ENCODE measurements at regions not wholly inside any gene's neighbourhood (a gene's known extent, or its start where the extent isn't known, plus 50 kb on each side); places are given as distances from the start of the nearest gene placed in this dataset.

DNA sequence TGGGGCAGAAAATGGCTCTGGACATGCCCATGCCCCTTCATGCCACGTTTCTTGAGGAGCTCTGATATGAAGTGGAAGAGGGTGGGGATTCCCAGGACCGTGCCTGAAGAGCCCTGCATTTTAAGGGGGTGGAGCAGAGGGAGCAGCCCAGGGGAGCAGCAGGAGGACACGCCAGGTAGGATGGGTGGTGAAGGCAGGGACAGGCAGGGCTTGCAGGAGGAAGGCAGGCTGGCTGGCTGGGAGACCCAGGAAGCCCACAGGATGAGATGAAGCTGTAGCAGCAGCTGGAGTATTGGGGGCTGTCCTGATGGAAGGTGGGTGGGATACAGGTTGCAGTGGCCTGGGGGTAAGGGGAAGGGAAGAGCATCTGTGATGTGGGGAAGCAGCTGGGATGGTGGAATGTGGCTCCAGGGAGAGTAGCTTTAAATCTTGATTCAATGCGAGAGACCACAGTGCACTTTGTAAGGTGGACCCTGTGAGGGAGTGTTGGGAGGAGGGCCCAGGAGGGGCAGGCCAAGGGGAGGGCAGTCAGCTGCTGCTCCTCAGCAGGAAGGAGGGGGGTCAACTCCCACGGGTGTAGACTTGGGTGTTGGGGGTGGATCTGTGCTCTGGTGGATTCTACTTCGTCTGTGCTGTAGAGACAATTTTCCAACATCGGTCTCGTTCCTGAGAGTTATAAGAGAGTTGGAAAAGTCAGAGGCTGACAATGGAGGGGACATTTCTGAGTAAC lies 242.6 kb upstream of the IRX4 start:
- no peak for DNase-seq

DNA sequence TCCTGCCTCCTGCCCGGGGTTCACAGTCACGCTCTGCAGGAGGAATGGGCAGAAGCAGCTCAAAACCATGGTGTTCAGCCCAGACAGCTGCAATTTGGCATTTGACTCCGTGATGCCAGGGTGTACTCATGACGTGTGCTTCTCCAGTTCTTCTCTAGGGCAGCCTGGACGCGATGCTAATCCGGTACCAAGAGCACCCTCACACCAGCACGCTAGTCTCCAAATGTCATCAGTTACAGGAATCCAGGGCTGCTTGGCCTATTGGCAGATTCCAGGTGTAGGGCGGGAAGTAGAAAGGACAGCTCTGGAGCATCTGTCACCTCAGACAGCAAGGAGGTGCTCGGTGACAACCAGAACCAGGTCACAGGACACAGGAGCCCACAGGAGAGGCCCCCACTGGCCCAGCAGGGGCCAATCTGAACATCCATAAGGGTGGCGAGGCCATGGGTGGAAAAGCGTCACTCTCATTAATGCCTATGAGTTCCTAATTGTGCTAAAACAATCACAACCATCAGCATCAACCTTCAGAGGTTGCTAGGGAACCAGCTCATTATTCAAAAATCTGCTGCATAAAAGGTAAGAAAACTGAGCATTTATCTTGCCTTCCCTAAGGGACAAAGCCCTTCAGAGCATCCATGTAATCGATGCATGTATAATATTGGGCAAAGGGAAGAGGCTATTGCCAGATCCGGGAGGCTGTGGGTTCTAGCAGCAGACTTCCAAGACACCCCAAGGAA lies 241.9 kb upstream of the IRX4 start:
- DNase-seq, result no peak

DNA sequence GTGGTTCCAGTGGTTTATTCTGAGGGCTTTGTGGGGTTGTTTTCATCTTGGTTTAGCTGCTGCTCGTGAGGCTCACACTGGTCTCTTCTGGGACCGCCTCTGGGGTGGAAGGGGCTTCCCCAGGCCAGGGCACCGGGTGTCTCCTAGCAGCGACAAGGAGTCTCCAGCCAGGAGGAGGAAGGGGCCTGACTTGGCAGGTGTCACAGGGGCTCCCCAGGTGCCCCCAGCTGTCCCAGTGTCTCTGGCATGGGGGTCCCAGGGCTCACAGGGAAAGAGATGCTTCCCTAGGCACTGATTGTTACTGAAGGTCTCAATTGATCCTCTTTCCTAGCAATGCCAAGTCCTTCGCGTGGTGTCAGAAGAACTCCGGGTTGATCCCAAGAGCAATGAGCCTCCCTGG lies 241.1 kb upstream of the IRX4 start:
- DNase-seq, result no peak

DNA sequence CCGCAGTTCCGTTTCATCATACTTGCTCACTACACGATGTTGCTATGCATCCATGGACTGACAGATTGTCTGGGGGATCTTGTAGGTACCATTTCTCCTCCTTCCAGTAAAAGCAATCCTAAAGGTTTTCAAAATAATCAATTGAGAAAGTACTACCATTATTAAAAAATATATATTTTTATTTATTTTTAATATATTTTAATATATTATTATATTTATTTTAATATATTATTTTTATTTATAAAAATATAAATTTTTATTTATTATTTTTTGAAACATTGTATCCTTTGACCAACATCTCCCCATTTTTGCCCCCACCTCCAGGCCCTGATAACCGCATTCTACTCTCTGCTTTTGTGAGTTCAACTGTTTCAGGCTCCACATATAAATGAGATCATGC lies 237.6 kb upstream of the IRX4 start:
- no peak for DNase-seq

DNA sequence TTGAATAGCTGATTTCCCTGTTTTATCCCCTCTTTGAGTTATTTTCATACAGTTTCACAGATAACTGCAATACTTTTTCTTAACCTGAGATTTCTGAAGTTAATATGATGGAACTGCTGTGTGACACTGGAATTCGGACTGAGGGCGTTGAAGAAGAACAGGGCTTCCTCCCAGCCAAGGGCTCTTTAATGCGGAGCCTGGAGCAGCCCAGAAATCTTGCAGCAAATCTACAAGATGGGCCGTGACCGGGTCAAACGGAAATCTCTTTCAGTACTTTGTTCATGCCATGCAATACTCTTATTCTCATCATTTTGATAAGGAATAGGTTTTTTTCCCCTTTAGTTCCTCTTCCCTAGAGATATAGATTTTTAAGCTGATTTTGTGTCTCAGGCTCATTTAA lies 236.8 kb upstream of the IRX4 start:
- no peak for DNase-seq

DNA sequence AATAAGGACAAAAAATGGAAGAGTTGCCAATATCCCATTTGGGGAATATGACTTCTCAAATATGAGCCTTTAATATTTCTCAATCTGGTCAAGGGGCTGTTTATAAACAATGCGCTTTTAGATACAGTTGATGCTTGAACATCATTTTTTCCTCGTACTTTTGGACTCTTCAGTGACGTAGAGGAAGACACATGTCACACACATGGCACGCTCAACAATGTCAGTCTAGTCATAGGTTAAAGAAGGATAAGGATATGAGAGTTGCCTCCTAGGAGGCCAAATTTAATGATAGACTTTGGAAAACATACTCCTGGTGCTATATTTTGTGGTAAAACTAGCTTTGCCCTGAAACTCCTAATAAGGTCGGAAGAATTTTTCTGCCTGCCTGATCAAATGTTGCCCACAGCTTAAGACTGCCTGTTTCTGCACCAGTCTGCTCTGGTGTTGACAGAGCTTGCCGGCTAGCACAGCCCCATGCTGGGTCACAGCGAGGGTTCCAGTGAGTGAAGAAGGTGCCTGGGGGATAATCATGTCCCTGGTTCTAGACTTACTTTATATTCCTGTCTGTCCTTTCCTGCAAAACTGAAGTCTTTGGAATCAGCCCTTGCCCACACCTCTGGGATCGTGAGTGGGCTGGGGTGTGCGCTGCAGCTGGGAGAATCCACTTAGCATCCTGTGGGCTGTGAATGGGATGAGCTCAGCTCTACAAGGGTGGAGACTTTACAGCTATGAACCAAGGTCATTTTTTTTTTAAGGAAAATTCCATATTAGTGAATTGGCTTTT lies 230.8 kb upstream of the IRX4 start:
- DNase-seq, result no peak

DNA sequence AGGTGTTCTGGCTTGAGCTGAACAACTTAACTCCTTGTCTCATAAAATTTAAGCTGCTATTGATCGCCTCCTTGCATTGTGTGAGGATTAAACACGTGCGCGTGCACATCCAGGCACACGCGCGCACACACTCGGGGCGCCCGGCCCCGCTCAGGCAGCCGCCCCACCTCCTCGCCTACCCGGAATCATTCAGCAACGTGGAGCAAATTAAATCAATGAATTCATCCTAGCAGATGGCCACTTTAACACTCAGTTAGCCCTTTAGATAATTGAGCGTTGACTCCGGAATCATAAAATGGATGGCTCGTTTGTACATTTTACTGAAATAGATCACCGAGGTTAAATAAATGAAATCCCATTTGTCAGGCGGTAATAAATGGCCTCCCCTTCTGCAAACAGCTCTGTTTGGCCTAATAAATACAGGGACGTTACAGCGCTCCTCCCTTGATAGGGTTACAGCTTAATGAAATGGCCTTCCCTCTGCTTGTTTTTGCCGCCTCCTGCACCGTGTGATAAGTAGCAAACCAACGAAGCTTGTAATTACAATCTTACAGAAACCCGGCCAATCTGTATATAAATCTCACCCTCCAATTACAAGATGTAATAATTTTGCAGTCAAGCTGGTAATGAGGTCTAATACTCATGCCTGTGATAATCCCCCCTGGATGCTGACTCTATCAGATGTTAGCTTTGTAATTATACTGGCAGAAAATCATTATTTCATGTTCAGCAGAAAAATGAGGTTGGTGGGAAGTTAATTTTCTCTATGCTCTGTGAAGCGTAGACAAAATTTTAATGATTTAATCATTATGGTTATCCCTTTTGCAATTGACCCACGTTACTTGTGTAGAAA lies 229.7 kb upstream of the IRX4 start:
- DNase-seq, result peak; percentile 41

DNA sequence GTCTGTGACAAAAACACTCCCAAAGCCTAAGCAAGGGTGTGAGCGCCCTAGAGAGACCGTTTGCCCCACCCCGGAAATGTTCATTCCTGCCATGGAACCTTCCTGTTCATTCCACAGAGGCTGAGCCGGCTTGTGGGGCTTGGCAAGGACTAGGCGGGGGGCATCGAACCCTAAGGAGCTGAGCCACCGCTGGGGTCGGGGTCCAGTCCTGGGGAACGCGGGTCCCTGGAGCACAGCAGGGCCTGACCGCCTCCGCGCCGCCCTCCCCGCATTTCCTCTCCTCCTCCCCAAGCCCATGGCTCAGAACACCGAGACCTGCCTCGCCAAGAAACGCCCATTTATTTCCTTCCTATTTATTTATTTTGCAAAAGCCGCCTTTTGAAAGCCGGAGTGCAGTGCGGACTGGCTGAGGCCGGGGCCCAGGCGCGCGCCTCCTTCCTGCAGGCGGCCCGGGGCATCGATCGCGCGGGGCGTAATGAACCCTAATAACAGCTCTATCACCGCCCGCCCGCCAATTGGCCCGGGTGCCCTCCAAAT lies 228.9 kb upstream of the IRX4 start:
- DNase-seq, result no peak

DNA sequence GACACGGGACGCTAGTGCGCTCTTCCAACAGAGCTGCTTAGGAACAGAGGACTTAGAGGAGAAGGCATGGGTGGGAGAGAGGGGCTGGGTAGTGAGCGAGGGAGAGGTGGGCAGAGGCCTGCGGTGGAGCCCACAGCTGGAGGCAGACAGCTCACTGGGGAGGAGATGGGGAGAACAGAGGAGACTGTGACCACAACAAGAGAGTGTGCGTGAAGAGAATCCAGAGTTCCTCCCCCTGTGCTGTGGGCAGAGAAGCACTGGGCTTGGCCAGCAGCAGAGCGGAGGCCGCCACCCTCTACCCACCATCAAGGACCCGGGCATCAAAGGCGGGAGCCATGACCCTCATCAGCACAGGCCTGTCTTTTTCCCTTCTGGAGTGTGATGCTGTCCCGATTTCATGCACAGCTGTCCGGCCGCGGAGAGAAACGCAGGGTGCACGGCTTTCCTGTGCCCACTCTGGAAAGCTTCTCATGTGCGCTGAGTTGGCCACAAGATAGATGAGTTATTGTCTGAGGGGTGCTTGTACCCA lies 228.3 kb upstream of the IRX4 start:
- DNase-seq, result no peak

DNA sequence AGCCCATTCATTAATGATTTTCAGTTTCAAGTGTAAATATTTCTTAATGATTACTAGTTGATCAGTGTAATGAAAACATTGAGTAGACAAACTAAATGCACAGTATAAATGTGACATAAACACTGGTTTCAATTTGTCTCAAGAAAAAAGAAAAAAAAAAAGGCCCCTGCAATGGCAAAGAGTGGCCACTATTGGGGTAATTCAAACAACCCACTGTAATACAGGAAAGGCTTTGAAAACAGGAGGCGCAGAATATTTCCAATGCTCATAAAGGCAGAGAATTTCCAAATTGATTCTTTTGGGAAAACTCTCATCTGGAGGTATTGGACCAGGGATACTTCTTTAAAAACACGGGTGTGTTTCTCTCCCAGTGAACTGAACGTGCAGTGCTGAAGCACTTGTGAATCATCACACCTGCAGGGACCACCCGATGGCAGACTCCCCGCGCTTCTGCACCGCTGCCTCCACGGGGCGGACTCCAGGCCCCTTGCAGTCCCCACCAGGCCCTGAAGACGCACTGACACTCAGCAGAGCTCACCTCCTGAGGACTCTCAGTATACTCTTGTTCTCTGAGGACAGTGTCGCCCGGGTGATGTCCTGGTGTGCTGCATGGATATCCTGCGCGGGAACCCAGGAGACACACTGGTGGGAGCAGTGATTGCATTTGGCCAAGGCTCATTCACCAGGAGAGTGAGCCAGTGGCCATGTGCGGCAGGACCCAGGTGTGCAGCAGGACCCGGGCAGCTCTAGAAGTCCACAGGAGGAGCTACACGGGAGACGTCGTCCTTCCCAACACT lies 227.6 kb upstream of the IRX4 start:
- no peak for DNase-seq

DNA sequence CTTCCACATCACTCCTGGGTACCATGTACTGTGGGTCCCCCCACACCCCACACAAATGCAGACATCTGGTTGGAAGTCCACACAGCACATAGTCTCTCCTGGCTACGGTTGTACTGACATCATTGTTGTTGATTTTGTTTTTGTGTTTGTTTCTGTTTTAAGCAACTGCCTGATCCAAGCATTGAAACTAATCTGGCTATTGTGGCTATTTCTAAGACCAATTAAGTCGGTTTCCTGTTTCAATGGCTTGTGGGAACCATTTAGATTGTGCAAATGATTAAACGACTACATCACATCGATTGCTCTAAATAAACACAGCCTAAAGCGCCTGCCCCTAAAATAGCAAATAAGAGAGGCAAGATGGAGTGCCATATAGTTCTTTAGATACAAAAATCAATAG lies 226.8 kb upstream of the IRX4 start:
- no peak for DNase-seq

DNA sequence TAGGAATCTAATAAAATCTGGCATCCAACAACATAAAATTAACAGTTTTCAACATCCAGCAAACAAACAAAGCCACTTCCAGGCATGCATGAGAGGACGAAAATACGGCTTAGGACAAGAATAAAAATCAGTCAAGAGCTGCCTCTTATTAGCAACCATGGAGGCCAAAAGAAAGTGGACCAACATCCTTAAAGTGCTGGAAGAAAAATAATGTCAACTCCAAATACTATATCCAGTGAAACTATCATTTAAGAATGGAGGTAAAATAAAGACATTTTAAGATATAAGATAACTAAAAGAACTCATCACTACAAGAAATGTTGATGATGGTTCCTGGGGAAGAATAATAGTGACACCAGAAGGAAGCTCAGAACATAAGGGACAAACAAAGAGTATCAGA lies 224.0 kb upstream of the IRX4 start:
- no peak for DNase-seq

DNA sequence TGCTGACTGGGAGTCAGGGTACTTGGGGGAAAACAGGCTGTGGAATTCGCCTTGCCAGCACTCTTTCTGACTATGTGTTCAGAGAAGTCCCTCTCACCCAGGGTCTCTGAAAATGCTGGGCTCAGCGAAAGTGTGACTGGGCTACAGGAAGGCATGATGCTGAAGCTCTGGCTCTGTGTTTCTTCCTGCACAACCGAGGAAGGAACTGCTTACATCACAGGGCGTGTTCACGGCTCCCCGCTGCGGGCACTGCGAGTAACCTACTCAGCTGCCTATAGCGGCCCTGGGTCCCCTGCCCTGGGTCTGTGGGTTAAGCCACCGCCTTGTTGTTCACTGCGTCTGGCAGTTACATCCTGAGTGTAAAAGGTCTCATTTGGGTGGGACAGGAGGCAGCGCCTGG lies 222.4 kb upstream of the IRX4 start:
- DNase-seq, result no peak

DNA sequence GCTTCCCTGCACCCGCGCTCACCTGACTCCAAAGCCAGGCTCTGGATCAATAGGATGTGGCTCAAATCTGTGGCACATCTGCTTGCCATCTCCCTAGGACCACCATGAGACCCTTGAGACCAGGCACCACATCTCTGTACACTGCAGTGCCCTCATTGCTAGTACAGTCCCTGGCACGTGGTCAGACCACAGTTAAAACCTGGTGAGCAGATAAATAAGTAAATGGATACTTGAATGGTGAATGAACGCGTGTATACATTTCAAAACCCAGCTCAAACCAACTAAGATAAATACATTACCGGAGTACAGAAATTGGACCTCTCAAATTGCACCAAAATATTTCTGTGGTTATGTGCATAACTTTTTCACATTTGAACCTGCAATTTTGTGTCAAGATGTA lies 221.2 kb upstream of the IRX4 start:
- no peak for DNase-seq

DNA sequence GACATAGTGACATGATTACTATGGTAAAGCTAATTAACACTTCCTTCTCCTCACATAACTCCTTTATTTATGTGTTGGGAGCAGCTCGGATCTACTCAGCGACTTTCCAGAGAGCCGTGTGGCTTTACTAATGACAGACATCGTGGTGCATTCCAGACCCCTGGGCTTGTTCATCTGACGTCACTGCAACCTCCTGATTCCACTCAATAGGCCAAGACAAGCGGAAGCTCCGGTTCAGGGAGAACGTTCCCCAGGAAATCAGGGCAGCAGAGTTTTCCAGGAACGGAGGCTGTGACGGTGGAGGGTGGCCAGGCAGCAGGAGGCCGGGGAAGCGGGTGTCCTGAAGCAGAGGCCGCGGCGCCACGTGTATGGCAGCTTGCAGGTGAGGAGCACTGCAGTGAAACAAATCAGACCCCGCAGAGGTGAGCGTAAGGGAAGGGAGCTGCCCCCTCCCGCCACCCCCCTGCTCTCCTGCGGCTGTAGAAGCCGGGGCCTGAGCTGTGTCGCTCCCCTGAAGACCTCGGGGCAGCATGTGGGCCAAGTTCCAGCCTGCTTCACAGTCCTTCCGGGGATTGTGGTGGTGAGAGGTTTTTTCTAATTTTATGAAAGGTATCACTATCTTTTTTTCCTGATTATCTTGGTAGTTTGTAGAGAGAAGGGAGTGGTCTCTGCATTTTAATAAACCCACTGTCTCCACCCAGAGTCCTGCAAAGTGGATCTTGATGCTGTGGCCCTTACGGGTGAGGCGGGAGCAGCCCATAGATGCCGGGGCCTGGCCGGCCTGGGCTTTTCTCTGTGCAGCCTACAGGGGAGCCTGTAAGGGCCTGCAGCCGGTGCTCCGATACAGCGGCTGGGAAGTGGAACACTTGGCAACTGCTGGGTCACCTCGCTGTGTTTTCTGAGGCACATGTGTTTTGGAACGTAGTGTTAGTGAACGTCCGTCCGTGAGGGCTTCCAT lies 220.4 kb upstream of the IRX4 start:
- DNase-seq, result no peak

DNA sequence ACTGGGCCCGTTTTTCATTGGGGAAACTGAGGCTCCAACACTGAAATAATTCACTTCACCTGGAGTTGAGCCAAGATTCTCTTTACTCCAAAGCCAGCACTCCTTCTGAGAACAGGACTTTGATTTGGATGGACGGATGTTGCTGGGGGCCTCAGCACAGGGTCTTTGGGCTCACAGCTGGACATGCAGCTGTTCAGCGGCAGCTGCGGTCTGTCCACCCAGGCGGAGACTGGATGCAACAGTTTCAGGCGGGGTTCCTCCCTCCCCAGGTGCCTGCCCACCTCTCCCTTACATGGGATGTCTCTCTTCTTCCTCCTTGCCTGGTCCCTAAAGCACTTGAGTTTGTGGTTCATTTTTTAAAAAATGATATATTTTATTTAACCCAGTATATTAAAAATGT lies 219.0 kb upstream of the IRX4 start:
- no peak for DNase-seq

DNA sequence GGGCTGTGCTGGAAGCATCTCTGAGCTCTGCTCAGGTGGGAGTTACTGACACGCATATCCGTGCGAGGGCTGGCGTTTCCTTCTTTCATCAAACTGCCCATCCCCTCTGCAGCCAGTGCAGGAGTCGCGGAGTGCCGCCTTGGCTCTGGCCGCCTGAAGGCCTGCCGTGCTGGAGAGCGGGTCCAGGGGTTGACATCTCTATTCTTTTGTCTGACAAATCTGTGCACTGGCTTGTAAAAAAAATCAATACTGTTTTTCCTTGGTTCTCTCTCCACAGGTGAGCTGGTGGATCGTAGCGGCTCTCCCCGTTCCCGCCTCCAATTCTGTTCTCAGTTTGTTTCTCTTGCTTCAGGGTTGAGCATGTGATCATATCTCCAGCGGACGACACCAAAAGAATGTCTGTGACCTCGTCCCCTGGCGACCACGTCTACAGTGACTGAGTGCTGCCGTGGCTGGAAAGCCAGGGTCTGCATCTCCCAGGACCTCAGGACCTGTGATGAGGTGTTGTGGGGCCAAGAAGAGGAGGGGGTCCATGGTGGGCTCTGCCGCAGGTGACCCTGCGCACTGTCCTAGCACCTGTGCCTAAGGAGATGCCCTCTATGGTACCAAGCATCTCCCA lies 214.3 kb upstream of the IRX4 start:
- DNase-seq, result no peak

DNA sequence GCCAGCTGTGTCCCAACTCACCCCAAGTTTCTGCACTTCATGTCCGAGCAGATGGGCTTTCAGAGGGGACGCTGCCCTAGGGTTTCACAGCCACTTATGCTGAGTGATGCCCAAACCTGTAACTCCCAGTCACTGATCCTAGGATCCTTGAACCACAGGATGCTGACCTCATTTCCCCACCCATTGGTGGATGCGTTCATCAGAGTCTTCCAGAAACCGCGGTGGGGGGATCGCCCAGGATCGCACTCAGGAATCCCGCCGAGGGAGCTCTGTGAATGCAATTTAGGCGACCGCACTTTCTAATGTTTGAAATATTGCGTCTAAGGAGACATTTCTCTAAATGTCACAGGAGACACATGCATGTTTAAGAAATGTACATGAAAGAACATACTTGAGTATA lies 212.3 kb upstream of the IRX4 start:
- DNase-seq, result no peak

DNA sequence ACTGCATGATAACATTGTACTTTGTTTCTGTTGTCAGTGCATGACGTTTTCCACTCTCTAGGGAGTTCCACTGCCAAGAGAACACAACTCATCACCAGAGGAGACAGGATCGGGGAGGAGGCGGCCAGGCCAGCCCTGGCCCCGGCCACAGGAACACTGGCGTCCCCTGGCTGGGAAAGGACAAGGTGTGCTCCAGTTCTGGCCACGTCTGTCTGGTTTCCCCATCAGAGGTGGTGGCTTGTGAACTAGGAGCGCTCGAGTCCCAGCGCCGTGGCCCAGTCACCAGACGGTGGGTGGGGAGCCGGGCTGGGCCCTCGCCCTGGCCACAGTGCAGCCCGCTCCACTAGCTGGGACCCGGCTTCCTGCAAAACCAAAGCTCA lies 211.9 kb upstream of the IRX4 start:
- DNase-seq, result no peak

All from right kidney (tissue), 1 donor.